NOMO-1 (cell line): ENCODE measurements at regions not wholly inside any gene's neighbourhood (a gene's known extent, or its start where the extent isn't known, plus 50 kb on each side); places are given as distances from the start of the nearest gene placed in this dataset.
"Not testable (repeated sequence)": the region's sequence is repeated elsewhere in the genome, so short reads cannot be mapped to it uniquely, and the experiment has no call there.

Source experiments
- DNase-seq, 2 experiments: peaks; one replicate each; lab custom pipeline; 2025; ENCODE audit not compliant: unreplicated experiment in 2 of 2; lab: John Stamatoyannopoulos, UW

- no peak for DNase-seq
These were observed 324.1 kb upstream of the DIPK2B start for GRCh38 chrX:45524805-45525204.

GRCh38 chrX:45524296-45524695 lies 323.6 kb upstream of the DIPK2B start:
- DNase-seq: no peak

GRCh38 chrX:45518552-45518951 lies 317.9 kb upstream of the DIPK2B start:
- no peak for DNase-seq

- no peak for DNase-seq
These were observed 316.7 kb upstream of the DIPK2B start for GRCh38 chrX:45517090-45517973.

GRCh38 chrX:45515262-45516215 lies 314.9 kb upstream of the DIPK2B start:
- DNase-seq: peak; percentile 69 to 87

GRCh38 chrX:45513042-45513441 lies 312.4 kb upstream of the DIPK2B start:
- no peak for DNase-seq

- DNase-seq: no peak
These were observed 307.8 kb upstream of the DIPK2B start for GRCh38 chrX:45508454-45508853.

- no peak for DNase-seq
These were observed 305.6 kb upstream of the DIPK2B start for GRCh38 chrX:45506149-45506730.

- DNase-seq: no peak
These were observed 304.5 kb upstream of the DIPK2B start for GRCh38 chrX:45505214-45505613.

GRCh38 chrX:45503787-45504362 lies 303.2 kb upstream of the DIPK2B start:
- DNase-seq: not testable (repeated sequence)

- DNase-seq: no peak
These were observed 301.7 kb upstream of the DIPK2B start for GRCh38 chrX:45502396-45502795.

GRCh38 chrX:45497290-45497689 lies 296.6 kb upstream of the DIPK2B start:
- no peak for DNase-seq

- DNase-seq: no peak
These were observed 285.0 kb upstream of the DIPK2B start for GRCh38 chrX:45485719-45486118.

GRCh38 chrX:45479835-45480422 lies 279.3 kb upstream of the DIPK2B start:
- no peak for DNase-seq

- no peak for DNase-seq
These were observed 278.6 kb upstream of the DIPK2B start for GRCh38 chrX:45479196-45479834.

- no peak for DNase-seq
These were observed 272.3 kb upstream of the DIPK2B start for GRCh38 chrX:45472968-45473367.

GRCh38 chrX:45467537-45467936 lies 266.9 kb upstream of the DIPK2B start:
- not testable (repeated sequence) for DNase-seq

- DNase-seq: not testable (repeated sequence)
These were observed 255.1 kb upstream of the DIPK2B start for GRCh38 chrX:45455732-45456131.

GRCh38 chrX:45454290-45454689 lies 253.6 kb upstream of the DIPK2B start:
- DNase-seq: no peak

- no peak for DNase-seq
These were observed 249.3 kb upstream of the DIPK2B start for GRCh38 chrX:45449982-45450381.
